ENCODE measurements at regions not wholly inside any gene's neighbourhood (a gene's known extent, or its start where the extent isn't known, plus 50 kb on each side); places are given as distances from the start of the nearest gene placed in this dataset.
"Not testable (repeated sequence)": the region's sequence is repeated elsewhere in the genome, so short reads cannot be mapped to it uniquely, and the experiment has no call there.

DNA sequence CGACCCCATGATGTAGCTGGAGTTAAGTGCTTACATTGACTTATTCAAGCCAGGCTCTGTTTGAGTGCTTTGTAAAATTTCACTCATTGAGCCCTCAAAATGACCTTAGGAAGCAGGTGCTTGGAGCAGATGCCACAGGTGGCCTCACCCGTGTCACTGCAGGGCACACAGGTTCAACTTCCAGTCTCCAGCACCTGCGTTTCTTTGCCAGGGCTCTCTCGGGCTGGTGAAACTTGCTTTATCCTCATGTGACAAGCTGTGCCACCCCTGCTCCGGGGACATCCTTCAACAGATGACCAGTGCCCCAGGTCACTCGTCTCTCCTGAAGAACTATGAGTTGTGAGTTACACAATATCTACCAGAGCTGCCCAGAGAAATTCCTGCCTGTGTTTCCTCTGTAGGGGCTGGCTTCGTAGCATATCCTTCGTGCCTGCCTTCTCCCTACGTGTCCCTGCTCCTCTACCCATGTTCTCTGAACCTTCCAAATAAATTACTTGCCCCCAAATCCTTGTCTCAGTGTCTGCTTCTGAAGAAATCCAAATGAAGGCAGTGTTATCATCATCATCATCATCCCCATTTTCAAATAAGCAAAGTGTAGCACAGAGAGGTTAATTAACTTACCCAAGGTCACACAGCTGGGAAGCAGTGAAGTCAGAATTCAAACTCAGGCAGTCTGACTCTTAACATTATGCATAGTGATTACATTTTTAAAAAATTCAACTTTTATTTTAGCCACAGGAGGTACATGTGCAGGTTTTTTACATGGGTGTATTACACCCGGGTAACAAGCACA lies 352.5 kb downstream of the NPIPA8 start:
- no peak for DNase-seq (ENCODE audit: low spot score)

DNA sequence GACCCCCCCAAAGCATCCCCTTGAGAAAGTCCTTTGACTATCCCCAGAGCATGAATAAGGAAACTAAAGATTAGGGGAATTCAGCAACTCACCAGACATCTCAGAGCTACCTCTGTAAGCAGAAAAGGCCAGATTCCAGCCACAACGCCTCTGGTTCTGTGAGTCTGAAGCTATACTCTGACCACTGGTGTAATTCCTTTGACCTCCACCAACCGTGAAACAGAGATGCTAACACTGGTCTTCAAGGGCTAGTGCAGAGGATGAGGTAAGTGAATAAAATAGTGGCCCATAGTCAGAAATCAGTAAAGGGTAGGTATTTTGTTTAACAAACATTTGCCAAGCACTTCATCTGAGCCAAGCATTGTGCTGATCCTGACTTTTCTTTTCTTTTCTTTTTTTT lies 353.4 kb downstream of the NPIPA8 start:
- no peak for DNase-seq (ENCODE audit: low spot score)

DNA sequence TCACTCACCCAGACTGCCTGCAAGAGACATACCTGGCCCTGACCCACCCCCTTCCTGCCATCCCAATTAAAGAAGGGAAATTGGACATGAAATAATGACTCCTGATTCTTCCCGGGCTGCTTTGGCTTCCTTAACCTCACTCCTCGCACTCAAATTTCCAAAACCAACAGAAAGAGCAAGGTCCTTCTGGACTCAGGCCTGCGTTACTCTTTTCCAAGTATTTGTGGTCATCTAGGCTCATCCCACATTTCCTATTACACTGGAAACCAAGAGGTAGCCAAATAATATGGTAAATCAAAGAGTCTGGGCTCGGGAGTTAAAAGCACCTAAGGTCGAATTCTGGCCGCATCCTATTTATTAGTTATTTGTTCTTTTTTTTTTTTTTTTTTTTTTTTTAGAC lies 359.3 kb downstream of the NPIPA8 start:
- no peak for DNase-seq (ENCODE audit: low spot score)

DNA sequence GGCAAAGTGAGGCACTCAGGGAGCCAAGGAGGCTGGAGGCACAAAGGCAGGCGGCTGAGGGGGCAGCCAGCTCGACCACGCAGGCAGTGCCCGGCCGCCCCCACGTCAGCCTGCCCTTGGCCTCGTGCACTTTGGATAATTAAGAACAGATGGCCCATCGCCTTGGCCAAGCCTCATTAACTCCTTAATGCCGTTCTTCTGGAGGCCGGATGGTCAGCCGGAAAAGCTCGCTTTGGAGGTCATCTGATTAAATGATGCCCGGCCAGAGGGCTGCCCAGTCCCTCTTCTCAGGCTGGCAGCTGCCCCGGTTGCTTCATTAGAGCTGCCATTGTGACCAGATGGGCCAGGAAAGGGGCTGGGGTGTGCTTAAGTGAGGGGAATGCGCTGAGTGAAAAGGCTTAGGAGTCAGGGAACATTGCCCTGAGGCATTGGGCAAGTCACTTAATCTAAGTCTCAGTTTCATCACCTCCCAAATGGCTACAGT lies 364.0 kb downstream of the NPIPA8 start:
- no peak for DNase-seq (ENCODE audit: low spot score)

DNA sequence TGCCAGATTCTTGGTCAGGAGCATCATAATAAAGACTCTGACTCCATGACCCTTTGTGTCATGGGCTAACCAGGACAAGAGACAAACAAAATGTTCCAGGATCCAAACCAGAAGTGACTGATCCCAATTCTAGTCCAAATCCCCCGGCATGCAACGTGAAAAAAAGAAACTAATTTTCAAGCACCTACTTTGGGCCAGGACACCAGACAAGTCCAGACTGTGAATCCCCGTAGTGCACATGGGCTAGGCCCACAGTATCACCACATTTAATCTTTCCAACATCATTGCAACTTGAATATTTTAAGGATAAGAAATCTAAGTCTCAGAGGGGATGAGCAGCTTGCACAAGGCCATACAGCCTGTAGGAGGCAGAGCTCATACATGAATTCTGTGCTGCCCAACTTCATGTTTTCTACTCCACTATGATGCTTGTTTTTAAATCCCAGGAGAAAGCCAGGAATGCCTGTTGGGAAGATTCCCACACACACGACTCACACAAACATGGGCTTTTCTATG lies 365.7 kb downstream of the NPIPA8 start:
- DNase-seq (ENCODE audit: low spot score), result no peak

DNA sequence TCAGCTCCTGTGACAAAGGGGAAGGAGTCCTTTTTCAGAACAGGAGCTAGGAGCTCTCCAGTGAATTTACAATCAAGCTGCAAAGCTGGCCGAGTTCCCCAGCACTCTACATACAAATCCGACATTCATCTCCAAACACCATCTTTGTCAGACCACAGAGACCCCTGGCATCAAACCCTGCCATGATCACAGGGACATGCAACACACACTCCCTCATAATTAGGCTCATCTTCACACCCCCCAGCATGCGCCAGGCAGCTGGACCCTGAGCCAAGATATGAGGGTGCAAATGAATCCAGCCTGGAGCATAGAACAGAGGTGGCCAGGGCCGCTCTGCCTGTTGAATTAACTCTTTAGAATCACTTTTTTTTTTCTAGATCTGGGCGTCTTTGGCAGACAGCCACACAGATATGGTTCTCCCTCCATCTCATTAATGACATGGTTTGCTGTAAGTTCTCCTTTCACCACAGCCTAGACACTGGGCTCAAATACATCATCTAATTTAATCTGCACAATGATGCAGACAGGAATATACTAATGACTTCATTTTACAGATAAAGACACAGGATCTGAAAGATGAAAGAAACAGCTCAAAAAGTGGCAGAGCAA lies 366.3 kb downstream of the NPIPA8 start:
- no peak for DNase-seq (ENCODE audit: low spot score)

DNA sequence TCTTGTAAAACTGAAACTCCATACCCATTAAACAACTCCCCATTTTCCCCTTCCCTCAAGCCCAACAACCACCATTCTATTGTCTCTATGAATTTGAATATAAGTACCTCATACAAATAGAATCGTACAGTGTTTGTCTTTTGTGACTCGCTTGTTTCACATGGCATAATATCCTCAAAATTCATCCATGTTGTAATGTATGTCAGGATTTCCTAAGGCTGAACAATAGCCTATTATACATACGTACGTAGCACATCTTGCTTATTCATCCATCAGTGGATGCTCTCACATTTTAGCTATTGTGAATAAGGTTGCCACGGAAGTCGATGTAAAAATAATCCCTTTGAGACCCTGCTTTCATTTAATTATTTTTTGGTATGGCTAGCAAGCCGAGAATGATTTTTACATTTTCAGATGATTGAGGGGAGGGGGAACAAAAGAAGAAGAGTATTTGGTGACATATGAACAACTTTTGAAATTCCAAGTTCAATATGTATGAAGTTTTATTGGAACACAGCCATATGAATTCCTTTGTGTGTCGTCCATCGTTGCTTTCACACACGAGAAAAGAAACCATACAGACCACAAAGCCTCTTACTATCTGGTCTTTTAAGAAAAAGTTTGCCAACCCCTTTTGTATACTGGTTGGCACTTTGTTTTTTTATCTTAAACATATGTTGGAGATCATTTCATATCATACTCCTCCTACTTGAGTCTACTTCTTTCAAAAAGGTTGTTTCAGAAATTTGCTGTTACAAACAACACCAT lies 371.2 kb downstream of the NPIPA8 start:
- DNase-seq (ENCODE audit: low spot score), result no peak

DNA sequence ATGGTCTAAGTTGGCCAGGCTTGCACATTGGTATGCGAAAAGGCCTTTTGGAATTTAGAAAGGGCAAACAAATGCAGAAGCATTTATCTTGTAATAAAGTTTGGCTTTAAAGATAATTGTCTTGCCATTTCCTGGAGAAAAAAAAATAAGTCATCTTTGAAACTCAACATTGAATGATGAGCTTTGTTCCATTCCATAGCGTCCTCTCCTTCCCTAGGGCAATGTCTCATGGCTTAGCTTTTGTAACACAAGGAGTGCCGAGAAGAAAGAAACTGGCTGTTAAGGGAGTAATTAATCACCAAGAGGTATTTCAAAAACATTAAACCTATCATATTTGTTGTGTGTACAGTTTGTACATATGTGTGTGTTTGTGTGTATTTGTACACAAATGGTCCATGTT lies 372.3 kb downstream of the NPIPA8 start:
- DNase-seq (ENCODE audit: low spot score), result no peak

DNA sequence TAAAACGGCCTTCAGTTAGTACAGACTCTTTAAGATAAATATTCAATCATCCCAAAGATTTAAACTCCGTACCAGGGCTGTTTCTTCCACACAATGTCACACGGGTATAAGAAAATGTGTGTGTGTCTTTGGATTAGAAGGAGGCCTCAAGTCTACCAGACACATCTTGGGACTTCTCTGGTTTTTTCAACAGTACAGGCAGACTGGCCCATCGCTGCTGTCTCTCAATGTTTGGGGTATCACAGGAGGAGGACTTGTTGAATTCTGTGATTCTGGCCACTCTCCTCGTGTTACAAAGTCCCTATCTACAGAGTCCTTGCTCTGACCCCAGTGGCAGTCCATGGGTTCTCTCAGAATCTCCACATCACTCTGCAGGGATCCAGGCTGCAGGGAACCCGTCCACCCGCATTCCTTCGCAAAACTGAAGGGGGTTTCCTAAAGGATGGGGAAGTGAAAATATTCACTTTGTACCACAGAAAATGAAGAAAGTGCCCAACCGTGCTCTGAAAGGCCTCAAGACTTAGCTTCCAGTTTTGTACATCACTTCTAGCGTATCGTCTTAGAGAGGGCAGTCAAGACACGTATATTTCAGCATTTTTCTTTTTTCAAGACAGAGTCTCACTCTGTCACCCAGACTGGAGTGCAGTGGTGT lies 373.2 kb downstream of the NPIPA8 start:
- no peak for DNase-seq (ENCODE audit: low spot score)

DNA sequence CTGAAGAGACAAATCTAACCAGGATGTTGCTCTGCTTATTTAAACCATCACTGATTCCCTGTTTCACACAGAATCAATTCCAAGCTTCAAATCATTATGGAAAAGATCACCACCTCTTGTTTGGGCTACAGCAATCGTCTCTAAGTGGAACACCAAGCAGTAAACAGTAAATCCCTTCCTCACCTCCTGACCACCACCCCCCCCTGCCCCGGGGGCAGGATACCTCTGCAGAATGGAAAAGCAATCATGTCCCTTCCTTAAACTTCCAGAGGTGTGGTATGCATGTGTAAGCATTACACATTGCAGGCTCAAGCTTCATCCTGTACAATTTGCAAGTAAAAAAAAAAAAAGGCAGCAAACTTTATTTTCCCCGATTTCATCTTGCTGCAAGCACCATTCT lies 373.8 kb downstream of the NPIPA8 start:
- no peak for DNase-seq (ENCODE audit: low spot score)

DNA sequence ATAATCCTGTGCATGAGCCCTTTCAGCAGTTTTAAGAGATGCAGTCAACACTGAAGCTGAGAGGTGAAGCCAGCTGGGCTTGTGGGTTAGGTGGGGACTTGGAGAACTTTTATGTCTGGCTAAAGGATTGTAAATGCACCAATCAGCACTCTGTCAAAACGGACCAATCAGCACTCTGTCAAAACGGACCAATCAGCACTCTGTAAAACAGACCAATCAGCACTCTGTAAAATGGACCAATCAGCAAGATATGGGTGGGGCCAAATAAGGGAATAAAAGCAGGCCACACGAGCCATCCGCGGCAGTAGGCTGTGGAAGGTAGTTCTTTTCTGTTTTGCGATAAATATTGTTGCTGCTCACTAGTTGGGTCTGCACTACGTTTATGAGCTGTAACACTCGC lies 374.7 kb downstream of the NPIPA8 start:
- not testable (repeated sequence) for DNase-seq (ENCODE audit: low spot score)

DNA sequence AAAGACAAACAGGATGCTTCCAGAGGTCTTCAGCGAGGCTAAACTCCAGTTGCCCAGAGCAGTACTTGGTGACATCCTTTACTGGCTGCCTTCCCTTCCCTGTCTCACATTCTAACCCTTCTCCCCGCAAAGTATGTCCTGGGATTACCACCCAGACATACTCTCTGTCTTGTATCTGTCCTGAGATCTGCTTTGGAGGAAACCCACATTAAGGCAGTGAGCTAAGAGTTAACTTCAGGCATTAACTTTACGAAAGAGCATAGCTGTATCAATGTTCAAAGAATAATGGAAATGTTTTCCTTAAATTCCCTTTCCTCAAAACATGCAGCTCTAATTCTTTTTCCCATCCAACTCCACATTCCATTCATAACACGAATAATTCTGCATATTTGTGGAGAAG lies 385.2 kb downstream of the NPIPA8 start:
- no peak for DNase-seq (ENCODE audit: low spot score)

DNA sequence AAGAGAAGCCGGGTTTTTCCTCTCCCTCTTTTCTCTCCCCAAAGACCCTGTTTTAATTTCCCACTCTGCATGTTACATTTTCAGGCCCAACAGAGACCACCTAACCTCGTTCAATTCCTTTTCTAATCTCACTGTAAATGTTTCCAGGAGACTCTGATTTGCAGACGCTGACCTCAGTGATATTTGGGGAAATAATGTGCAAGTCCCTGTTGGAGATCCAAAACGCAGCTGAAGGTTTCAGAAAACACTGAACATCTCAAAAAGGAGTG lies 386.6 kb downstream of the NPIPA8 start:
- no peak for DNase-seq (ENCODE audit: low spot score)

DNA sequence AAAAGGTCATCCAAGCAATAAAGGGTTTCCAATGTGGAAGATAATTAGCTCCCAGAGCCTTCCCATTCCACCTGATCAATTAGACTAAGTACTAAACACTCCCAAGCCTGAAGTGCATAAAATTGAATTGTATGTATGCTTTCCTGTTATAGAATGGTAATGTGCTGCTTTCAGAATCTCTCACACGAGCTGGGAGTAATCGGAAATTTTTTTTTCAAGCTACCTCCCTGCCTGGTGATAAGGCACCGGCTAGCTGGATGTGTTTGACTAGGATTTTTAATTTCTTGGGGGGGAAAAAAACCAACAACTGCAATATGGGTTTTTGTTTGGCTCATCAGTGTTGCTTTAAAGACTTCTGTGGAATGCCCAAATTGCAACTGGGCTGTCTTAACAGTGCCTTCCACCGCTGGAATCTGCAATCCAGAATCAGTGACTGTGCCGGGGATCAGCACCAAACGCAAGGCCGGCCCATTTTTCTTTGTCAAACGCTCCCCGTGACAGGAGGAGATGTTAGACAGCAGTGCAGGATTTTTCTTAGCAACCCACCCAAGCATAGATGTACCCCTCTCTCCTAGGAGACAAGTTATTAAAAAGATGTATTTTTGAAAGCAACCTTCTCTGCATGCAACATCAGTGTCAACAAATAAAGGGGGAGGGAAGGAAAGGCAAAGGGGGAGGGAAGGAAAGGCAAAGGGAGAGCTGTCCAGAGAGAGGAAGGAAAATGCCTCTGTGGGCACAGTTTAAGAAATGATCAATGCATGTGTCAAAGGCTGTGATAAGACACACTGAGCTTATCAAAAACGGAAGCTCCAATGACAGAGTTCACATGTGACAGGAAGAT lies 387.2 kb downstream of the NPIPA8 start:
- no peak for DNase-seq (ENCODE audit: low spot score)

DNA sequence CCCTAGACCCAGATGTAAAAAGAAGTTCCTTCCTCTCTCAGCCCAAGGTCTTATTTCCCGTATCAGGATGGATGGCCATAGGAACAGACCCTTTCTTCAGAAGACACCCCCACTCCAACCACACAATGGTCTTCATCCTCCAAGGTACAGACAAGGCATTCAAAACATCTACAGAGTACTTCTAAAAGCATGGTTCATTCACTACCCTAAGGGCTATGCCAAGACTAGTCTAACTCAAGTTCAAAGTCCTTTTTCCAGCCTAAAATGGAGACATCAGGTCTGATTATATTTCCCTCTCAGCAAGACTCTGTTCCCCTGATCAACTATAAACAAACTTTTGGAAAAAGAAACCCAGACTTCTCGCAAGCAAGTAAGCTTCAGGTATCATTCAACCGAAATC lies 388.9 kb downstream of the NPIPA8 start:
- no peak for DNase-seq (ENCODE audit: low spot score)

DNA sequence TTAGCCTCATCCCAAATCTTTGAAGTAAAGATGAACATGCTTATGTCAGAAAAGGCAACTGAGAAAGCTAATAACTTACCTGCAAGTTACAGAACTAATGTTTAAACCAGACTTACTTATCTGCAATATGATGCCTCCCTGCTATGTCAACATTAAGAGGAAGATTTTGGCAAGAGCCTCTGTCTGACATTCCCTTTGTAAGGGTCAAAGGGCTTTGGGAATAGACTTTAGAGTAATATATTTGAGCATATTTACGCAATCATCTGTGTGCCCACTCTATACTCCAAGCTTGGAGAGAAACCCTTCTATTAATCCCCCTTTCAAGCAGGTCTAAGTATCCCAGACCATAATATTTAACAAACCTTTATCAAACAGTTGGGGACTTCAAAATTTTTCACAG lies 389.4 kb downstream of the NPIPA8 start:
- DNase-seq (ENCODE audit: low spot score), result no peak

DNA sequence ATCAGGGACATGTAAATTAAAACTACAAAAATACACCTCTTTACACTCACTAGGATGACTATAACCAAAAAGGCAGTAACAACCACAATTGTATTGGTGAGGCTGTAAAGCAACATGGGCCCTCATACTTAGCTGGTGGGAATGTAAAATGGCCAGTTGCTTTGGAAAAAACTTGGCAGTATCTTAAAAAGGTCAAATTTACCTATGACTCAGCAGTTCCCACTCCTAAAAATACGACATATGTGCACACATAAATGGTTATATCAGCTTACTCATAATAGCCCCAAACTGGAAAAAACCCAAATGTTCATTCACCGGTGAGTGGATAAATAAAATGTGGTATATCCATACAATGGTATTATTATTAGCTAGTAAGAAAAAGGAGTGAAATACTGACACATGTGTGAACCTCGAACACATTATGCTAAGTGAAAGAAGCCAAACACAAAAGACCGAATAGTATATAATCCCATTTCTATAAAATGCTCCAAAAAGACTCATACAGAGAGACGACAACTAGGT lies 391.4 kb downstream of the NPIPA8 start:
- no peak for DNase-seq (ENCODE audit: low spot score)

DNA sequence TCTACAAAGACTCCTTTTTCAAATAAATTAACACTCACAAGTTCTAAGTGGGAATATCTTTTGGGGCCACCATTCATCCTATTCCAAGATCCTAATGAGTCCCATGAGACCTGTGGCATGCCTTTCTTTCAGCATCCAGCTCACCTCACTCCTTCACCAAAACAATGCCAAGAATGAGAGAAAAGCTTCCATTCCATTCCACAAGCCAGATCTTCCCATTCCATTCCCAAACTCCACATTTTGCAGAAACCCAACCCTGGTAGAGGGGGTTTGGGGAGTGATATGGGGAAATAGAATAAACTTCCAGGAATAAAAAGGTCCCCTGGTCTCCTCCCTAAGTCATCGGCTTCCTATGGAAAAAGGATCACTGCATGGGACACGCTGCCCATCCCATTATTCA lies 392.2 kb downstream of the NPIPA8 start:
- DNase-seq (ENCODE audit: low spot score), result no peak

DNA sequence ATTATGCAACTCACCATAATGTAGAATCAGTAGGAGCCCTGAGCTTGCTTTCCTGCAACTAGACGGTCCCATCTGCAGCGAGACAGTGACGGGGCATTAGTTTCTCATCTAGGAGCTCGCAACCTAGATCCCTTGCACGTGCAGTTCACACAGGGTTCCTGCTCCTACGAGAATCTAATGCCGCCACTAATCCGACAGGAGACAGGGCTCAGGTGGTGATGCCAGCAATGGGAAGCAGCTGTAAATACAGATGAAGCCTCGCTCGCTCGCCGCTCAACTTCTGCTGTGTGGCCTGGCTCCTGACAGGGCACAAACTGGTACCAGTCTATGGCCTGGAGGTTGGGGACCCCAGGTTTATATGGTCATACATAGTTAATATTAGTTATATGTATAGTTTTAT lies 394.5 kb downstream of the NPIPA8 start:
- no peak for DNase-seq (ENCODE audit: low spot score)

DNA sequence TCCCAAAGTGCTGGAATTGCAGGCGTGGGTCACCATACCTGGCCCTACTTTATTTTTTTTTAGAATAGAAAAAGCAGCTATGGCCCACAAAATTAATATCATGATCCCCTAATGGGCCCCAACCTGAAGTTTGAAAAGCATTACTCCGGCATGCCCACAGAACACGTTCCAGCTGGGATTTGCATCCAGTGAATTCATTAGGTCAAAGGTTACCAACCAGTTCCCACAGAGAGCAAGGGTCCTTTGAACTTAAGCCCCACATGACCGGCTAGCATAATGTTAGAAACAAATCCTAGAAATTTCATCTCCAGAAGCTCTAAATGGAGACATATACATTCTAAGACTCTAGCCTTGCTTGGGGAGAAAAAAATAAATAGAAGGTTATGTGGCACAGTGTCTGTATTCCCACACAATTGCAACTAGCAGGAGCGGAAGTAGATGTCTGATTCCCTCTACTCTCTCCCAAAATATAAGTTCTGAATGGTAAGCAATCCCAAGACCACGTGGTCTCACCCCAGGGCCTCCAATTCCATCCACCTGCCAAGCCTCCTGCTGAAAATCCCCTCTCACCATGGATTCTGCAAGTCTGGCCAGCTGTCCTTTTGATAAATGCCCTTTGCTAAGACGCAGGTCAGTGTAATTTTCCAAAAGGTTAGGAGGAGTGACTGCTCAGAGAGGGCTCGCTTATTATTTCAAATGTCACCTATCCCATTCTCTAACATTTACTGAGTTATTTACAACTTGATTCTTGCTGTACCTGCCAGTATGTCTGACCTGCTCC lies 395.8 kb downstream of the NPIPA8 start:
- no peak for DNase-seq (ENCODE audit: low spot score)

DNA sequence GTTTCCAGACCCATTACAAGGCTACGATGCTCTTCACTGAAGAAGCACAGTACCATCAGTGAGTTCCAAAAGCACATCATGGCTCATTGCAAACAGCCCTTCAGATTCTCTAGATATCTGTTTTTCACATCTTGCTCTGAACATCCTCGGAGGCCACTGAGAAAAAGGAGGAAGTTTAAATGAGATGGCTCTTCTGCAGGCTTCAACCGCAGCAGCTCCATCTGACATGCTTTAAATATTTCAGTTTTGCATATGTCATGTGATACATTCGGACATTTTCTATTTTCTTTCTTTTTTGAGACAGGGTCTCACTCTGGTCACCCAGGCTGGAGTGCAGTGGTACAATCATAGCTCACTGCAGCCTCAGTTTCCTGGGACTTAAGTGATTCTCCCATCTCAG lies 396.8 kb downstream of the NPIPA8 start:
- DNase-seq (ENCODE audit: low spot score), result no peak
